Muscle layer of duodenum (tissue), 2 donors: ENCODE measurements at regions not wholly inside any gene's neighbourhood (a gene's known extent, or its start where the extent isn't known, plus 50 kb on each side); places are given as distances from the start of the nearest gene placed in this dataset.

Experiments
- H3K27ac ChIP-seq: one replicate; pipeline ENCODE4 v1.7.0; 2013; ENCODE audit warnings: mild to moderate bottlenecking, low read length
- H3K27me3 ChIP-seq: one replicate; pipeline ENCODE4 v1.7.0; 2013; ENCODE audit warnings: low read depth, mild to moderate bottlenecking, control low read depth, low read length
- H3K36me3 ChIP-seq, 2 donors: one replicate each; pipeline ENCODE4 v1.7.0; 2013; ENCODE audit warnings: low read length in 2 of 2, control low read depth in 1 of 2, mild to moderate bottlenecking in 1 of 2; ENCODE audit not compliant: insufficient read depth in 2 of 2, control insufficient read depth in 1 of 2
- H3K4me1 ChIP-seq, 2 donors: one replicate each; pipeline ENCODE4 v1.7.0; 2013; ENCODE audit warnings: low read length in 2 of 2, mild to moderate bottlenecking in 2 of 2, control low read depth in 1 of 2, moderate library complexity in 1 of 2; ENCODE audit not compliant: insufficient read depth in 2 of 2, control insufficient read depth in 1 of 2
- H3K4me3 ChIP-seq, 2 donors: one replicate each; pipeline ENCODE4 v1.7.0; 2013; ENCODE audit warnings: low read length in 2 of 2, low read depth in 1 of 2, mild to moderate bottlenecking in 1 of 2
- H3K9me3 ChIP-seq, 2 donors: one replicate each; pipeline ENCODE4 v1.7.0; 2013; ENCODE audit warnings: low read length in 2 of 2, control low read depth in 1 of 2, mild to moderate bottlenecking in 1 of 2; ENCODE audit not compliant: control insufficient read depth in 1 of 2
- donor health status: healthy.

GRCh38 chr14:22391908-22392565 is 197.0 kb downstream of the DAD1 start:
- Histone ChIP-seq H3K27ac (no peak overlapping the region), H3K9me3 (no peaks in the 10 kb centered on the region), H3K36me3 (no peaks in the 10 kb centered on the region), H3K4me1 (peaks cover 0 to 6% of the 10 kb centered on the region in 2 donors), H3K4me3 (no peak overlapping the region), H3K27me3 (no peaks in the 10 kb centered on the region)

- Histone ChIP-seq H3K27me3 (no peaks in the 10 kb centered on the region), H3K9me3 (no peaks in the 10 kb centered on the region), H3K27ac (no peak overlapping the region), H3K4me1 (peaks cover 0 to 6% of the 10 kb centered on the region in 2 donors), H3K4me3 (no peak overlapping the region), H3K36me3 (no peaks in the 10 kb centered on the region)
Observed at GRCh38 chr14:22390824-22391461, 198.1 kb downstream of the DAD1 start.

- no peaks in the 10 kb centered on the region for H3K9me3 ChIP-seq
- peaks cover 0 to 6% of the 10 kb centered on the region in 2 donors for H3K4me1 ChIP-seq
- no peak overlapping the region for H3K27ac ChIP-seq
- H3K36me3 ChIP-seq: no peaks in the 10 kb centered on the region
- no peak overlapping the region for H3K4me3 ChIP-seq
- H3K27me3 ChIP-seq: no peaks in the 10 kb centered on the region
Observed at GRCh38 chr14:22390195-22390594, 198.8 kb downstream of the DAD1 start.

- no peaks in the 10 kb centered on the region for H3K27me3 ChIP-seq
- no peak overlapping the region for H3K27ac ChIP-seq
- H3K36me3 ChIP-seq: no peaks in the 10 kb centered on the region
- H3K4me1 ChIP-seq: peaks cover 0 to 6% of the 10 kb centered on the region in 2 donors
- no peak overlapping the region for H3K4me3 ChIP-seq
- H3K9me3 ChIP-seq: no peaks in the 10 kb centered on the region
Observed at GRCh38 chr14:22388669-22389595, 200.1 kb downstream of the DAD1 start.

- Histone ChIP-seq H3K27ac (no peak overlapping the region), H3K4me3 (no peak overlapping the region), H3K9me3 (no peaks in the 10 kb centered on the region), H3K4me1 (peaks cover 0 to 6% of the 10 kb centered on the region in 2 donors), H3K27me3 (no peaks in the 10 kb centered on the region), H3K36me3 (no peaks in the 10 kb centered on the region)
Observed at GRCh38 chr14:22387776-22388241, 201.2 kb downstream of the DAD1 start.

GRCh38 chr14:22386924-22387775 is 201.9 kb downstream of the DAD1 start:
- Histone ChIP-seq H3K4me3 (no peak overlapping the region), H3K36me3 (no peaks in the 10 kb centered on the region), H3K9me3 (no peaks in the 10 kb centered on the region), H3K4me1 (peaks cover 0 to 6% of the 10 kb centered on the region in 2 donors), H3K27me3 (no peaks in the 10 kb centered on the region), H3K27ac (no peak overlapping the region)

- Histone ChIP-seq H3K4me1 (no peaks in the 10 kb centered on the region), H3K9me3 (no peaks in the 10 kb centered on the region), H3K27me3 (no peaks in the 10 kb centered on the region), H3K4me3 (no peak overlapping the region), H3K27ac (no peak overlapping the region), H3K36me3 (no peaks in the 10 kb centered on the region)
Observed at GRCh38 chr14:22384974-22385526, 204.0 kb downstream of the DAD1 start.

- Histone ChIP-seq H3K4me3 (no peak overlapping the region), H3K27ac (no peak overlapping the region), H3K9me3 (no peaks in the 10 kb centered on the region)
Observed at GRCh38 chr14:22384167-22384549, 204.9 kb downstream of the DAD1 start.

GRCh38 chr14:22383515-22384166 is 205.4 kb downstream of the DAD1 start:
- no peak overlapping the region for H3K4me3 ChIP-seq
- H3K27me3 ChIP-seq: no peaks in the 10 kb centered on the region
- no peak overlapping the region for H3K27ac ChIP-seq
- no peaks in the 10 kb centered on the region for H3K36me3 ChIP-seq
- no peaks in the 10 kb centered on the region for H3K9me3 ChIP-seq
- no peaks in the 10 kb centered on the region for H3K4me1 ChIP-seq

More at GRCh38 chr14:22384167-22384549, 204.9 kb downstream of the DAD1 start:
- H3K4me1 ChIP-seq: no peaks in the 10 kb centered on the region
- no peaks in the 10 kb centered on the region for H3K27me3 ChIP-seq
- H3K36me3 ChIP-seq: no peaks in the 10 kb centered on the region

- no peaks in the 10 kb centered on the region for H3K27me3 ChIP-seq
- H3K36me3 ChIP-seq: no peaks in the 10 kb centered on the region
- H3K9me3 ChIP-seq: no peaks in the 10 kb centered on the region
- no peak overlapping the region for H3K27ac ChIP-seq
- no peaks in the 10 kb centered on the region for H3K4me1 ChIP-seq
- no peak overlapping the region for H3K4me3 ChIP-seq
Observed at GRCh38 chr14:22382955-22383354, 206.1 kb downstream of the DAD1 start.
